CD14-positive monocyte (primary cell): ENCODE measurements at regions not wholly inside any gene's neighbourhood (a gene's known extent, or its start where the extent isn't known, plus 50 kb on each side); places are given as distances from the start of the nearest gene placed in this dataset.

ENCODE experiments used
- DNase-seq, 3 donors: peaks; one replicate each; pipeline ENCODE4 v3.0.0-alpha.2; 2011 to 2022
- H2AFZ ChIP-seq: 2 replicates; pipeline ENCODE4 v1.6.0; 2012; ENCODE audit warnings: mild to moderate bottlenecking, low read depth, low read length, inconsistent platforms; ENCODE audit not compliant: insufficient read depth, poor library complexity, severe bottlenecking
- H3K27ac ChIP-seq, 2 donors: 1 replicate in 1 of 2; 2 replicates in 1 of 2; pipeline ENCODE4 v1.5.1; 2012 to 2013; ENCODE audit warnings: low read length in 2 of 2, control low read depth in 1 of 2, inconsistent platforms in 1 of 2, low read depth in 1 of 2, mild to moderate bottlenecking in 1 of 2
- H3K27me3 ChIP-seq, 2 donors: one replicate each; pipeline versions ENCODE4 v1.6.0 to v1.6.1; 2011 to 2013; ENCODE audit warnings: low read length in 2 of 2; ENCODE audit not compliant: control insufficient read depth in 2 of 2, insufficient read depth in 2 of 2
- H3K36me3 ChIP-seq, 2 donors: replicated peaks in 1 of 2; 1 replicate in 1 of 2; 2 replicates in 1 of 2; pipeline versions ENCODE4 v1.5.1 to v1.6.1; 2012 to 2013; ENCODE audit warnings: low read length in 2 of 2, control low read depth in 1 of 2, inconsistent platforms in 1 of 2, mild to moderate bottlenecking in 1 of 2; ENCODE audit not compliant: insufficient read depth in 2 of 2, control insufficient read depth in 1 of 2
- H3K4me1 ChIP-seq, 2 donors: 1 replicate in 1 of 2; 2 replicates in 1 of 2; pipeline versions ENCODE4 v1.5.1 to v1.6.1; 2012 to 2013; ENCODE audit warnings: low read length in 2 of 2, control low read depth in 1 of 2, inconsistent platforms in 1 of 2, mild to moderate bottlenecking in 1 of 2, moderate library complexity in 1 of 2; ENCODE audit not compliant: insufficient read depth in 2 of 2, control insufficient read depth in 1 of 2
- H3K4me2 ChIP-seq: replicated peaks from 2 replicates; pipeline ENCODE3; 2012; ENCODE audit warnings: low read length, moderate library complexity, mild to moderate bottlenecking; ENCODE audit not compliant: poor library complexity, severe bottlenecking; ENCODE audit errors: extremely low read depth
- H3K4me3 ChIP-seq, 3 experiments: fragments of 200-600 bp in 1 of 3; sonication (generic) in 1 of 3; replicated peaks in 1 of 3; 1 replicate in 2 of 3; 2 replicates in 1 of 3; pipeline ENCODE4 v1.5.1; 2011 to 2013; ENCODE audit warnings: low read length in 3 of 3, mild to moderate bottlenecking in 3 of 3, control low read depth in 2 of 3, low read depth in 2 of 3, inconsistent platforms in 1 of 3, moderate library complexity in 1 of 3
- H3K79me2 ChIP-seq: 2 replicates; pipeline ENCODE4 v1.6.0; 2012; ENCODE audit warnings: mild to moderate bottlenecking, control low read depth, inconsistent platforms, low read length, moderate library complexity; ENCODE audit not compliant: insufficient read depth
- H3K9ac ChIP-seq: 2 replicates; pipeline ENCODE4 v1.6.0; 2017; ENCODE audit warnings: low read length, mild to moderate bottlenecking; ENCODE audit not compliant: insufficient read depth, poor library complexity, severe bottlenecking
- H3K9me3 ChIP-seq, 2 donors: replicated peaks in 1 of 2; 1 replicate in 1 of 2; 2 replicates in 1 of 2; pipeline versions ENCODE4 v1.5.1 to v1.6.1; 2012 to 2013; ENCODE audit warnings: low read length in 2 of 2, control low read depth in 1 of 2; ENCODE audit not compliant: control insufficient read depth in 1 of 2, insufficient read depth in 1 of 2
- H4K20me1 ChIP-seq: 2 replicates; pipeline ENCODE4 v1.6.0; 2012; ENCODE audit warnings: mild to moderate bottlenecking, low read length, control low read depth, moderate library complexity; ENCODE audit not compliant: insufficient read depth
- H3K27ac Mint-ChIP-seq, 7 donors: one replicate each; pipeline ENCODE4 v1.8.0; 2020; ENCODE audit warnings: mild to moderate bottlenecking in 7 of 7, mixed read lengths in 7 of 7, moderate library complexity in 6 of 7, inconsistent platforms in 2 of 7
- H3K27me3 Mint-ChIP-seq, 3 donors: one replicate each; pipeline ENCODE4 v1.8.0; 2021 to 2022; ENCODE audit warnings: low read depth in 3 of 3, mild to moderate bottlenecking in 3 of 3, mixed read lengths in 3 of 3, moderate library complexity in 3 of 3, inconsistent platforms in 1 of 3
- H3K36me3 Mint-ChIP-seq, 2 donors: one replicate each; pipeline ENCODE4 v1.8.0; 2020; ENCODE audit warnings: mixed read lengths in 2 of 2, inconsistent platforms in 1 of 2, mild to moderate bottlenecking in 1 of 2
- H3K4me1 Mint-ChIP-seq: one replicate; pipeline ENCODE4 v1.8.0; 2020; ENCODE audit warnings: mild to moderate bottlenecking, mixed read lengths
- H3K4me3 Mint-ChIP-seq, 2 donors: one replicate each; pipeline ENCODE4 v1.8.0; 2020; ENCODE audit warnings: mild to moderate bottlenecking in 2 of 2, mixed read lengths in 2 of 2, moderate library complexity in 1 of 2
- H3K9me3 Mint-ChIP-seq, 7 donors: one replicate each; pipeline ENCODE4 v1.8.0; 2020 to 2022; ENCODE audit warnings: mixed read lengths in 7 of 7, mild to moderate bottlenecking in 6 of 7, moderate library complexity in 6 of 7, inconsistent platforms in 2 of 7
- WGBS: methylation state at CpG from one replicate; pipeline ENCODE4 v1.1.5; 2013; ENCODE audit warnings: missing lambda C conversion rate; ENCODE audit not compliant: insufficient coverage; 5-methylcytosine and 5-hydroxymethylcytosine counted together
- intact Hi-C, 2 donors: fragments of 100-400 bp; cut with micrococcal nuclease; formaldehyde crosslinking; loops; one replicate each; pipeline versions ENCODE4 v1.15.0 to v1.15.1; 2023
- TF ChIP-seq, protein P1 (sequence below): fragments of 200-600 bp; IDR thresholded peaks from one replicate; pipeline ENCODE4 v1.8.0; 2022; ENCODE audit warnings: antibody characterized with exemption, mild to moderate bottlenecking

DNA sequence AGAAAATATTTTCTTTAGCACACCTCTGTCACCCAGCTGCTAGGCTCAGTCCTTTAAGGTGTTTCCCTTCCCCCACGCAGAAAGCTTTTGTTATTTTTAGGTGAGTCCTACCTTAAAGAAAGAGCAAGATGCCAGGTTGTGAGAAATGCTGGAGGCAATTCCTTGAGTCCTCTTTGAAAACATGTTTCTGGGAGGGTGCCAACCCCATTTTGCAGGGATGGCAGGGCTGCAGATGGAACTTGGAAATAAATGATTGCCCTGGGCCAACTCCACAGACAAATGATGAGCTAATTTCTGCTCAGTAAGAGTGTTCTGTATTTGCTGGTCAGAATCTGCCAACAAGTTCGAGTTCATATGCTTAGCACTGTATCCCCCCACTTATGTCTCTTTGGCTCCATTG, 119.2 kb upstream of the RAB3GAP2 start:
- no peak overlapping the region for H3K27ac Mint-ChIP-seq
- Histone ChIP-seq H3K79me2 (no peaks in the 10 kb centered on the region), H4K20me1 (no peaks in the 10 kb centered on the region), H3K4me3 (no peak overlapping the region), H3K4me1 (no peaks in the 10 kb centered on the region), H3K4me2 (no peak overlapping the region), H3K27me3 (no peaks in the 10 kb centered on the region), H3K27ac (no peak overlapping the region), H3K36me3 (no peaks in the 10 kb centered on the region), H3K9ac (no peak overlapping the region), H2AFZ (no peak overlapping the region), H3K9me3 (no peaks in the 10 kb centered on the region)
- H3K4me3 Mint-ChIP-seq: no peak overlapping the region
- peaks cover 0 to 6% (median 0%) of the 10 kb centered on the region in 7 donors for H3K9me3 Mint-ChIP-seq
- DNase-seq: no peak
- intact Hi-C loops: no loop called here
- H3K36me3 Mint-ChIP-seq: no peaks in the 10 kb centered on the region
- TF ChIP-seq, protein P1, sequence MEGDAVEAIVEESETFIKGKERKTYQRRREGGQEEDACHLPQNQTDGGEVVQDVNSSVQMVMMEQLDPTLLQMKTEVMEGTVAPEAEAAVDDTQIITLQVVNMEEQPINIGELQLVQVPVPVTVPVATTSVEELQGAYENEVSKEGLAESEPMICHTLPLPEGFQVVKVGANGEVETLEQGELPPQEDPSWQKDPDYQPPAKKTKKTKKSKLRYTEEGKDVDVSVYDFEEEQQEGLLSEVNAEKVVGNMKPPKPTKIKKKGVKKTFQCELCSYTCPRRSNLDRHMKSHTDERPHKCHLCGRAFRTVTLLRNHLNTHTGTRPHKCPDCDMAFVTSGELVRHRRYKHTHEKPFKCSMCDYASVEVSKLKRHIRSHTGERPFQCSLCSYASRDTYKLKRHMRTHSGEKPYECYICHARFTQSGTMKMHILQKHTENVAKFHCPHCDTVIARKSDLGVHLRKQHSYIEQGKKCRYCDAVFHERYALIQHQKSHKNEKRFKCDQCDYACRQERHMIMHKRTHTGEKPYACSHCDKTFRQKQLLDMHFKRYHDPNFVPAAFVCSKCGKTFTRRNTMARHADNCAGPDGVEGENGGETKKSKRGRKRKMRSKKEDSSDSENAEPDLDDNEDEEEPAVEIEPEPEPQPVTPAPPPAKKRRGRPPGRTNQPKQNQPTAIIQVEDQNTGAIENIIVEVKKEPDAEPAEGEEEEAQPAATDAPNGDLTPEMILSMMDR: no peak
- H3K27me3 Mint-ChIP-seq: peaks cover 2 to 5% (median 4%) of the 10 kb centered on the region in 3 donors
- no CpG with 5 or more reads among the region's 2 CpGs for WGBS
- H3K4me1 Mint-ChIP-seq: no peaks in the 10 kb centered on the region

DNA sequence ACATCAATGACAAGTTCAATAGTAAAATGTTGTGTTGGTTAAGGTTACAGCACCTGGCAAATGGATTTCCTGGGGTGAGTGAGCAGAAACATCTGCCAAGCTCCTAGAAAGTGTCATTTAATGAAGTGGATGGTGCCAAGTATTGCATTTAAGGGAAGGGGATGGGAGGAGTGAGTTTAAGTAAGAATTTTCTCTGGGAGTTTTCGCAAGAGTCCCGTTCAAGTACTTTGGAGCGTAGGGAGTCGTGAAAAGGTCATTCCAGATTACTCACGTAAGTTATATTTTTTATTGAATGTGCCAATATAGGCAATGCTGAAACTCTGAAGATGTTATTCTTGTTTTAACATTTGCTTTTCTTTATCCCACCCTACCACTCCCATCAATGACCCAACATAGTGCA, 117.4 kb upstream of the RAB3GAP2 start:
- Histone ChIP-seq H3K27ac (no peak overlapping the region), H2AFZ (no peak overlapping the region), H3K27me3 (no peaks in the 10 kb centered on the region), H3K36me3 (no peaks in the 10 kb centered on the region), H3K4me1 (no peaks in the 10 kb centered on the region), H3K79me2 (no peaks in the 10 kb centered on the region), H4K20me1 (no peaks in the 10 kb centered on the region), H3K9ac (no peak overlapping the region), H3K9me3 (no peaks in the 10 kb centered on the region), H3K4me2 (no peak overlapping the region), H3K4me3 (no peak overlapping the region)
- no peak for DNase-seq
- no CpG with 5 or more reads among the region's 5 CpGs for WGBS
- H3K9me3 Mint-ChIP-seq: peaks cover 0 to 10% (median 3%) of the 10 kb centered on the region in 7 donors
- TF ChIP-seq, protein P1: no peak
- H3K36me3 Mint-ChIP-seq: no peaks in the 10 kb centered on the region
- H3K4me3 Mint-ChIP-seq: no peak overlapping the region
- H3K27ac Mint-ChIP-seq: no peak overlapping the region
- no peaks in the 10 kb centered on the region for H3K4me1 Mint-ChIP-seq
- intact Hi-C loops: no loop called here
- H3K27me3 Mint-ChIP-seq: peaks cover 1 to 2% (median 2%) of the 10 kb centered on the region in 3 donors
